HEK293 (cell line): ENCODE measurements at regions not wholly inside any gene's neighbourhood (a gene's known extent, or its start where the extent isn't known, plus 50 kb on each side); places are given as distances from the start of the nearest gene placed in this dataset.

Experiments used
- CTCF ChIA-PET: fragments of 350-600 bp; formaldehyde crosslinking; extraction: SDS; loops from one replicate; lab custom pipeline; 2021; ENCODE audit warnings: antibody characterized with exemption; lab: Yijun Ruan, JAX
- POLR2A ChIA-PET: fragments of 300-600 bp; formaldehyde crosslinking; extraction: SDS; loops from one replicate; lab custom pipeline; 2020; ENCODE audit warnings: antibody characterized with exemption, inconsistent platforms; lab: Yijun Ruan, JAX
- H3K27ac ChIP-seq: fragments of 200-500 bp; sonication (Bioruptor generic); 2 replicates; pipeline ENCODE4 v1.5.1; 2014; ENCODE audit warnings: low read depth, low read length, control low read depth, inconsistent platforms; ENCODE audit errors: extremely low read depth
- H3K36me3 ChIP-seq, 2 experiments: fragments of 200-500 bp in 1 of 2; sonication (Bioruptor generic) in 1 of 2; 1 replicate in 1 of 2; 2 replicates in 1 of 2; pipeline ENCODE4 v1.5.1; 2014 to 2017; ENCODE audit warnings: inconsistent platforms in 2 of 2, low read length in 2 of 2; ENCODE audit not compliant: control insufficient read depth in 2 of 2, insufficient read depth in 1 of 2
- H3K4me1 ChIP-seq: fragments of 200-500 bp; sonication (Bioruptor generic); 2 replicates; pipeline ENCODE4 v1.5.1; 2014; ENCODE audit warnings: mild to moderate bottlenecking, low read length, inconsistent platforms; ENCODE audit not compliant: control insufficient read depth, insufficient read depth
- H3K4me3 ChIP-seq: 2 replicates; pipeline ENCODE4 v1.5.1; 2011; ENCODE audit warnings: low read depth, mild to moderate bottlenecking, control low read depth, low read length, moderate library complexity
- H3K9me3 ChIP-seq: fragments of 200-500 bp; sonication (Bioruptor generic); 2 replicates; pipeline ENCODE4 v1.5.1; 2014; ENCODE audit warnings: low read depth, low read length, inconsistent platforms; ENCODE audit not compliant: control insufficient read depth, insufficient read depth
- IKZF3 ChIP-seq: fragments of 450-650 bp; IDR thresholded peaks from 2 replicates; pipeline ENCODE4 v1.5.0; 2018; ENCODE audit warnings: missing biosample characterization, mild to moderate bottlenecking, missing genetic modification characterization, moderate library complexity
- KLF8 ChIP-seq: fragments of 450-650 bp; formaldehyde crosslinking; IDR thresholded peaks from 2 replicates; pipeline ENCODE4 v1.5.1; 2016; ENCODE audit warnings: missing biosample characterization, missing genetic modification characterization
- SETDB1 ChIP-seq: IDR thresholded peaks from one replicate; pipeline ENCODE4 v1.6.1; 2017; ENCODE audit warnings: mild to moderate bottlenecking, low read length, moderate library complexity, mixed read lengths; ENCODE audit not compliant: insufficient read length
- SP3 ChIP-seq: fragments of 450-650 bp; formaldehyde crosslinking; IDR thresholded peaks from 2 replicates; pipeline ENCODE4 v1.5.1; 2016; ENCODE audit warnings: missing biosample characterization, missing genetic modification characterization
- TCF7L2 ChIP-seq: IDR thresholded peaks from 2 replicates; pipeline ENCODE4 v1.6.1; 2011; ENCODE audit warnings: low read depth, mild to moderate bottlenecking, inconsistent platforms, low read length, moderate library complexity, borderline replicate concordance
- ZEB2 ChIP-seq: fragments of 450-650 bp; formaldehyde crosslinking; IDR thresholded peaks from 2 replicates; pipeline ENCODE4 v1.5.1; 2016; ENCODE audit warnings: missing biosample characterization, missing genetic modification characterization
- ZIC2 ChIP-seq: fragments of 450-650 bp; formaldehyde crosslinking; IDR thresholded peaks from 2 replicates; pipeline ENCODE4 v1.5.1; 2016; ENCODE audit warnings: missing biosample characterization, missing genetic modification characterization
- ZNF175 ChIP-seq: fragments of 450-650 bp; formaldehyde crosslinking; IDR thresholded peaks from 2 replicates; pipeline ENCODE4 v1.5.1; 2016; ENCODE audit warnings: missing biosample characterization, missing genetic modification characterization
- ZNF248 ChIP-seq: fragments of 450-650 bp; formaldehyde crosslinking; IDR thresholded peaks from 2 replicates; pipeline ENCODE4 v1.5.1; 2017; ENCODE audit warnings: missing biosample characterization, missing genetic modification characterization
- ZNF302 ChIP-seq: fragments of 450-650 bp; formaldehyde crosslinking; IDR thresholded peaks from 2 replicates; pipeline ENCODE4 v1.5.1; 2016; ENCODE audit warnings: missing biosample characterization, missing genetic modification characterization, low read depth
- ZNF335 ChIP-seq: fragments of 450-650 bp; formaldehyde crosslinking; conservative IDR thresholded peaks from 2 replicates; pipeline ENCODE4 v1.5.1; 2016; ENCODE audit warnings: missing biosample characterization, missing genetic modification characterization
- ZNF341 ChIP-seq: fragments of 450-650 bp; formaldehyde crosslinking; IDR thresholded peaks from 2 replicates; pipeline ENCODE4; 2016; ENCODE audit warnings: low read depth, missing biosample characterization, missing genetic modification characterization
- ZNF423 ChIP-seq: fragments of 450-650 bp; formaldehyde crosslinking; IDR thresholded peaks from 2 replicates; pipeline ENCODE4 v1.5.1; 2016; ENCODE audit warnings: missing biosample characterization, missing genetic modification characterization
- ZNF433 ChIP-seq: fragments of 450-650 bp; formaldehyde crosslinking; IDR thresholded peaks from 2 replicates; pipeline ENCODE4 v1.5.1; 2016; ENCODE audit warnings: missing biosample characterization, missing genetic modification characterization, low read depth
- ZNF544 ChIP-seq: fragments of 450-650 bp; formaldehyde crosslinking; IDR thresholded peaks from 2 replicates; pipeline ENCODE4 v1.5.0; 2017; ENCODE audit warnings: missing biosample characterization, missing genetic modification characterization
- TF ChIP-seq, protein P1 (sequence below): fragments of 450-650 bp; formaldehyde crosslinking; optimal IDR thresholded peaks from 2 replicates; pipeline ENCODE3; 2016; ENCODE audit warnings: missing biosample characterization, mild to moderate bottlenecking, missing genetic modification characterization

DNA sequence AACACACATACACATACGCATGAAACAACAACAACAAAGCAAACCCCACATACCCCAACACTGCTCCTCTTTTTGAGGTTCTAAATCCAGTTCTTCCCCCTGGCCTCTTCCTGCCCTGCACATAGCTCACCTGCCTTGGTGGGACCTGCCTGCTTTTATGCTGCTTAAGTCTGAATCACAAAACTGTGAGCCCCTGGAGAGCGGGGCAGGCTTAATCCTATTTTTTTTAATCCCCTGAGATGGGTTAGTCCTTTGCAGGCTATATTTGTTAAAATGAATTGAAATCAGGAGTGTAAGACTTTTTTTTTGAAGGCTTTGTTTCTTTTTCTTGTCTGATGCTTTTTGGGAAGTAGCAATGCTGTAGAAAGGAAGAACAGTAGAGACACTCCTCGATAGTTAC is 84.6 kb upstream of the MAX start:
- H3K27ac ChIP-seq: no peak overlapping the region
- no peaks in the 10 kb centered on the region for H3K4me1 ChIP-seq
- H3K9me3 ChIP-seq: no peaks in the 10 kb centered on the region
- ChIA-PET POLR2A (no interaction called here), CTCF (no interaction called here)
- no peak overlapping the region for H3K4me3 ChIP-seq
- TF ChIP-seq ZEB2 (tag by site-specific recombination): no peak
- no peaks in the 10 kb centered on the region for H3K36me3 ChIP-seq

DNA sequence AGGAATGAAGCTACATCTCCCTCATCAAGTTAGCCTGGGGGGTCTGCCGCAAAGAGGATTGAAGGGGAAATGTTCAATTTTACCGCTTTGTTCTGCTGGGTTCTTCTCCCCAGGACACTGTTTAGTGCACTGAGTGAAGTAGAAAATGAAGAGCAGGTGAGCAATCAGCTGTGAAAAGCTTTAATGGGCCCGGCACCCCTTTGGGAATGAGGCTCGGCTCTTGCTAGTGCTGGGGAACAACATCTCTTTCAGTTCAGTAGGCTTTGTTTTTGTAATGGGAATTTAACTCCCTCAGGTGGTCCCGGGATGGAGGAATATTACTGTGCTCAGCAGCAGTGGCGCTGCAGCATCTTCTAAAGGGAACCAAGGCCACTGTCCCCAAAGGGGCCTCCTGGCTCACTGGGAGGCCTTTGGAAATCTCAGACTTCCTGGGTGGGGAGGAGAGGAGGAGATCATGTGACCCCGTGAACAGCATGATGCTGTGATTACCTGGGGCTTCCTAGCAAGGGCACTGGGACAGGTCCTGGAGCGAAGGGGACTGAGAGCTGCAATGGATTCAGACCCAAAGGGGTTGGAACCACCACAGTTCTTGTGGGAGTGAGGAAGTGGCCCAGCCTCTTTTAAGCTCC is 85.2 kb upstream of the MAX start:
- Histone ChIP-seq H3K4me1 (no peaks in the 10 kb centered on the region), H3K27ac (no peak overlapping the region), H3K4me3 (no peak overlapping the region), H3K9me3 (no peaks in the 10 kb centered on the region), H3K36me3 (no peaks in the 10 kb centered on the region)
- ChIA-PET CTCF (interaction anchor here (0.6 kb wide), 1 partner anchor 1010 kb away, joined by 4 read pairs; no protein-coding TSS in a partner anchor), POLR2A (no interaction called here)
- peak; percentile 52 for TF ChIP-seq ZIC2
- TF ChIP-seq, protein P1, sequence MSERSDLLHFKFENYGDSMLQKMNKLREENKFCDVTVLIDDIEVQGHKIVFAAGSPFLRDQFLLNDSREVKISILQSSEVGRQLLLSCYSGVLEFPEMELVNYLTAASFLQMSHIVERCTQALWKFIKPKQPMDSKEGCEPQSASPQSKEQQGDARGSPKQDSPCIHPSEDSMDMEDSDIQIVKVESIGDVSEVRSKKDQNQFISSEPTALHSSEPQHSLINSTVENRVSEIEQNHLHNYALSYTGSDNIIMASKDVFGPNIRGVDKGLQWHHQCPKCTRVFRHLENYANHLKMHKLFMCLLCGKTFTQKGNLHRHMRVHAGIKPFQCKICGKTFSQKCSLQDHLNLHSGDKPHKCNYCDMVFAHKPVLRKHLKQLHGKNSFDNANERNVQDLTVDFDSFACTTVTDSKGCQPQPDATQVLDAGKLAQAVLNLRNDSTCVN: no peak

DNA sequence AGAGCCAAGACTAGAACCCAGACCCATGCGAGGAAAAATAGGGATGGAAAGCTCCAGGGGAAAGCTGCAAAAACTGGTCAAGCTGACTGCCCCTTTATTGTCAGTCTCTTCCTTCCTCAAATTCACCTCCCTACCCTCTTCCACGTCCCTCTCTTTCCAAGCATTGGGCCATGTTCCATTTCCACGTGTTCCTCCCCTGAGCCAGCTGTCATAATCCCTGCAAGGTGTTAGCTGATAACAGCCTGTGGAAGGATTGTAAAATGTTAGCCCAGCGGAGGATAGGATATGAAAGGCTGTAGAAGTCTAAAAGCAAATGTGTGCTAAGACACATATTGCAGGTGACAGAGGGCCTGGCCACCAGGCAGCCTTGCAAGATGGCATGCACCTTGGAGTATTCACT is 88.0 kb upstream of the MAX start:
- ChIA-PET CTCF (no interaction called here), POLR2A (no interaction called here)
- TF ChIP-seq ZNF175 (tag by site-specific recombination) (no peak), ZNF248 (tag by site-specific recombination) (no peak), ZNF433 (tag by site-specific recombination) (no peak)
- H3K9me3 ChIP-seq: no peaks in the 10 kb centered on the region
- H3K27ac ChIP-seq: no peak overlapping the region
- H3K36me3 ChIP-seq: no peaks in the 10 kb centered on the region
- H3K4me1 ChIP-seq: no peaks in the 10 kb centered on the region
- no peak overlapping the region for H3K4me3 ChIP-seq

DNA sequence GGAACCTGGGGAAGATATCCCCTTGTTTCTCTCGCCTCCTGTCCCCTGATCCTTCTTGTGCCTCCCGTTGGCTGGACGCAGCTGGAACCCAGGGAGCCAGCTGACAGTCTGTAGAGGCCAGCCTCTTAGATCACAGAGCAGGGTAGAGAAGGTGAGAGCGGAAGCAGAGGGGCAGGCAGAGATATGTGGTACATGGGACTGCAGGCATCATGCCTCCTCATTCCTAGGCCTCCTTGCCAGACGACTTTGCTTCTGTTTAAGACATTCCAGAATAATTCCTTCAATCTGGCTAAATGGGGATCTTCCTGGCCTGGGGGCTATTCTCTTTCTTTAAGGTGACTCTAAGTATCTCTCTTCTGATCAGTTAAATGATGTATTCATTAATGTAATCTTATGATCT is 89.4 kb upstream of the MAX start:
- POLR2A ChIA-PET: interaction anchor here (0.7 kb wide), 1 partner anchor 222 kb away, joined by 3 read pairs; no protein-coding TSS in a partner anchor
- no peaks in the 10 kb centered on the region for H3K36me3 ChIP-seq
- H3K9me3 ChIP-seq: no peaks in the 10 kb centered on the region
- no peaks in the 10 kb centered on the region for H3K4me1 ChIP-seq
- H3K27ac ChIP-seq: no peak overlapping the region
- CTCF ChIA-PET: no interaction called here
- H3K4me3 ChIP-seq: no peak overlapping the region
- TF ChIP-seq ZNF544 (tag by site-specific recombination) (no peak), ZNF302 (no peak), SP3 (no peak), TCF7L2 (no peak)

DNA sequence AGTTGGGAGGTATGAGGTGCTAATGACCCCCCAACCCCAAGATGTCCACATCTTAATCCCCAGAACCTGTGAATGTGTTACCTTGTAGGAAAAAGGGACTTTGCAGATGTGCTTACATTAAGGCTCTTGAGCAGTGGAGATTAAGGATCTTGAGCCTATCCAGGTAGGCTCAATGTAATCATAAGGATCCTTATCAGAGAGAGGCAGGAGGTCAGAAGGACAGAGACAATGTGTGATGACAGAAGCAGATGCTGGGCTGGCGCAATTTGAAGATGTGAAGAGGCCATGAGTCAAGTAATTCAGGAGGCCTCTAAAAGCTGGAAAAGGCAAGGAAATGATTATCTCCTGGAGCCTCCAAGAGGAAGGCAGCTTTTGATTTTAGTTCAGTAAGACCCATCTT is 90.4 kb upstream of the MAX start:
- Histone ChIP-seq H3K36me3 (no peaks in the 10 kb centered on the region), H3K9me3 (no peaks in the 10 kb centered on the region), H3K27ac (no peak overlapping the region), H3K4me3 (no peak overlapping the region), H3K4me1 (no peaks in the 10 kb centered on the region)
- POLR2A ChIA-PET: no interaction called here
- CTCF ChIA-PET: no interaction called here
- no peak for TF ChIP-seq SETDB1
- no peak for TF ChIP-seq ZNF335 (tag by site-specific recombination)
- TF ChIP-seq IKZF3 (tag by site-specific recombination): no peak
- no peak for TF ChIP-seq ZNF341 (tag by site-specific recombination)
- no peak for TF ChIP-seq KLF8 (tag by site-specific recombination)
- TF ChIP-seq ZNF423 (tag by site-specific recombination): no peak
